AG04449 (cell line): ENCODE measurements at regions not wholly inside any gene's neighbourhood (a gene's known extent, or its start where the extent isn't known, plus 50 kb on each side); places are given as distances from the start of the nearest gene placed in this dataset.
"Not testable (repeated sequence)": the region's sequence is repeated elsewhere in the genome, so short reads cannot be mapped to it uniquely, and the experiment has no call there.

Experiments used
- CTCF ChIA-PET: fragments of 350-600 bp; formaldehyde crosslinking; extraction: SDS; loops from one replicate; lab custom pipeline; 2021; ENCODE audit warnings: antibody characterized with exemption; lab: Yijun Ruan, JAX
- POLR2A ChIA-PET: fragments of 400-600, 350-600 bp; formaldehyde crosslinking; extraction: SDS; loops from one replicate; lab custom pipeline; 2020; ENCODE audit warnings: antibody characterized with exemption, inconsistent platforms; lab: Yijun Ruan, JAX
- DNase-seq: peaks from one replicate; pipeline ENCODE4 v3.0.0-alpha.2; 2010; ENCODE audit warnings: low read depth, low spot score
- H3K4me3 ChIP-seq: 2 replicates; pipeline ENCODE4 v1.5.1; 2011; ENCODE audit warnings: low read depth, mild to moderate bottlenecking, control low read depth, low read length
- CTCF ChIP-seq: IDR thresholded peaks from one replicate; pipeline ENCODE4 v1.5.1; 2011; ENCODE audit warnings: mild to moderate bottlenecking, moderate library complexity, low read length, control low read depth, inconsistent platforms; ENCODE audit not compliant: insufficient read depth; ENCODE audit errors: missing control alignments

- H3K4me3 ChIP-seq = no peak overlapping the region
- DNase-seq = no peak
- ChIA-PET POLR2A (no interaction called here), CTCF (no interaction called here)
- TF ChIP-seq CTCF = no peak
Measured at GRCh38 chrX:152079768-152080167, 58.6 kb downstream of the MAGEA10 start.

- POLR2A ChIA-PET = no interaction called here
- no peak for DNase-seq
- CTCF ChIA-PET = no interaction called here
- no peak overlapping the region for H3K4me3 ChIP-seq
- no peak for TF ChIP-seq CTCF
Measured at GRCh38 chrX:152074163-152074562, 64.2 kb downstream of the MAGEA10 start.

GRCh38 chrX:152072236-152072635 is 66.1 kb downstream of the MAGEA10 start:
- no peak for TF ChIP-seq CTCF
- peak; percentile 7 for DNase-seq
- no peak overlapping the region for H3K4me3 ChIP-seq
- ChIA-PET POLR2A (no interaction called here), CTCF (interaction anchor here (0.7 kb wide), 1 partner anchor 247 kb away, joined by 4 read pairs; no protein-coding TSS in a partner anchor)

- TF ChIP-seq CTCF = no peak
- no peak overlapping the region for H3K4me3 ChIP-seq
- ChIA-PET CTCF (interaction anchor here (0.6 kb wide), 1 partner anchor 186 kb away, joined by 3 read pairs; no protein-coding TSS in a partner anchor), POLR2A (no interaction called here)
- no peak for DNase-seq
Measured at GRCh38 chrX:152070144-152070543, 68.2 kb downstream of the MAGEA10 start.

- ChIA-PET POLR2A (no interaction called here), CTCF (no interaction called here)
- no peak for DNase-seq
- no peak for TF ChIP-seq CTCF
- no peak overlapping the region for H3K4me3 ChIP-seq
Measured at GRCh38 chrX:152061557-152061956, 76.8 kb downstream of the MAGEA10 start.

- no peak for TF ChIP-seq CTCF
- ChIA-PET CTCF (no interaction called here), POLR2A (no interaction called here)
Measured at GRCh38 chrX:152061083-152061482, 77.3 kb downstream of the MAGEA10 start.

GRCh38 chrX:152050623-152051022 is 76.1 kb upstream of the GABRE start:
- DNase-seq, H3K4me3 ChIP-seq, POLR2A ChIA-PET, CTCF ChIA-PET: not testable (repeated sequence)

More at GRCh38 chrX:152061083-152061482, 77.3 kb downstream of the MAGEA10 start:
- no peak for DNase-seq
- no peak overlapping the region for H3K4me3 ChIP-seq
